ENCODE measurements at regions not wholly inside any gene's neighbourhood (a gene's known extent, or its start where the extent isn't known, plus 50 kb on each side); places are given as distances from the start of the nearest gene placed in this dataset.

DNA sequence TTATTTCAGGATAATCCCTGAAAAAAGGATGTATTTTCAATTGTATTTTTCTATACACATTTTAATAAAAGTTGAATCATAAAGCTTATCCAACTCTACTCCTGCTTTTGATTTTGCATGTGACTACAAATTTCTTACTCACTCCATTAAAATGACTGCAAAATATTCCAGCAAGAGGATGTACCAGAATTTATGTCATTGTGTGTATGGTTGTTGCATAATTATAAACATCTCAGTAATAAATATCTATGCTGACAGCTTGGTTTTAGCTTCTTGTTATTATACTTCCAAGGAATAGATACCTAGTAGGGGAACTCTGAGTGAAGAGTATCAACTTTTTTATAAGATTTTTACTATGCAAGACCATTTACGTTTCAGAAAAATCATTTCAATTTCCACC lies 463.2 kb upstream of the RUNX1 start:
- no peak for TF ChIP-seq CTCF (IDR thresholded peaks at IDR 0.05)
- TF ChIP-seq POLR2A (IDR thresholded peaks at IDR 0.05): no peak
